Neural cell (in vitro differentiated cells): ENCODE measurements at regions not wholly inside any gene's neighbourhood (a gene's known extent, or its start where the extent isn't known, plus 50 kb on each side); places are given as distances from the start of the nearest gene placed in this dataset.

ENCODE experiments used
- EP300 ChIP-seq: fragments of 450-650 bp; conservative IDR thresholded peaks from 2 replicates; pipeline ENCODE4 v1.6.1; 2014; ENCODE audit warnings: antibody characterized with exemption, mild to moderate bottlenecking, moderate library complexity; ENCODE audit not compliant: poor library complexity, severe bottlenecking
- EZH2 ChIP-seq: fragments of 200-600, 300-800 bp; shearing (Covaris generic), sonication (generic); IDR thresholded peaks from 2 replicates; pipeline ENCODE4 v1.6.1; 2014; ENCODE audit warnings: antibody characterized with exemption, low read length, borderline replicate concordance, mild to moderate bottlenecking; ENCODE audit not compliant: insufficient read depth, poor library complexity, severe bottlenecking
- POLR2AphosphoS5 ChIP-seq: IDR thresholded peaks from 2 replicates; pipeline ENCODE4 v1.6.1; 2012
- RAD21 ChIP-seq: fragments of 450-650 bp; conservative IDR thresholded peaks from 2 replicates; pipeline ENCODE4 v1.6.1; 2014; ENCODE audit warnings: antibody characterized with exemption, mild to moderate bottlenecking, moderate library complexity
- TAF1 ChIP-seq: IDR thresholded peaks from 2 replicates; pipeline ENCODE4 v1.6.1; 2012; ENCODE audit warnings: low read depth
- TF ChIP-seq, protein P1 (sequence below): fragments of 450-650 bp; IDR thresholded peaks from 2 replicates; pipeline ENCODE4 v1.5.1; 2014; ENCODE audit warnings: antibody characterized with exemption, mild to moderate bottlenecking, moderate library complexity; ENCODE audit not compliant: poor library complexity, severe bottlenecking
- TF ChIP-seq, protein P2 (sequence below): IDR thresholded peaks from 2 replicates; pipeline ENCODE4 v1.6.1; 2012; ENCODE audit warnings: borderline replicate concordance

DNA sequence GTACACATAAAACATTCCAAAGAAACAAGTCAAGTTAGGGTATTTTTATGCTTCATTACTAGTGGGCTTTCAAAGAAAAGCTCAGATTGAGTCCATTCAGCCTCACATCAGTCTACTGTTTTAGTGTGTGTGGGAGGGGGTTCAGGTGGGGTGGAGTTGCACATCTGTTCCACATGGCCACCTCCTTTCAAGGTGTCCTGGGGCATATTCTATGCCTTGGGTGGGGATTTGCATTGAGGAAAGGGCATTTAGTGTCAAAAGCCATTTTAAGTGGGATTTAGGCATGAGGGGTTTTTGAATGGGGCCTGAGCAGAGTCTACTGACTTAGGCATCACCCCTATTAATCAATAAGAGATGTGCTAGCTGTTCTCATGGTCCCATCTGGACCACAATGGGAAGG is 983.1 kb downstream of the TLE4 start:
- TF ChIP-seq, protein P1, sequence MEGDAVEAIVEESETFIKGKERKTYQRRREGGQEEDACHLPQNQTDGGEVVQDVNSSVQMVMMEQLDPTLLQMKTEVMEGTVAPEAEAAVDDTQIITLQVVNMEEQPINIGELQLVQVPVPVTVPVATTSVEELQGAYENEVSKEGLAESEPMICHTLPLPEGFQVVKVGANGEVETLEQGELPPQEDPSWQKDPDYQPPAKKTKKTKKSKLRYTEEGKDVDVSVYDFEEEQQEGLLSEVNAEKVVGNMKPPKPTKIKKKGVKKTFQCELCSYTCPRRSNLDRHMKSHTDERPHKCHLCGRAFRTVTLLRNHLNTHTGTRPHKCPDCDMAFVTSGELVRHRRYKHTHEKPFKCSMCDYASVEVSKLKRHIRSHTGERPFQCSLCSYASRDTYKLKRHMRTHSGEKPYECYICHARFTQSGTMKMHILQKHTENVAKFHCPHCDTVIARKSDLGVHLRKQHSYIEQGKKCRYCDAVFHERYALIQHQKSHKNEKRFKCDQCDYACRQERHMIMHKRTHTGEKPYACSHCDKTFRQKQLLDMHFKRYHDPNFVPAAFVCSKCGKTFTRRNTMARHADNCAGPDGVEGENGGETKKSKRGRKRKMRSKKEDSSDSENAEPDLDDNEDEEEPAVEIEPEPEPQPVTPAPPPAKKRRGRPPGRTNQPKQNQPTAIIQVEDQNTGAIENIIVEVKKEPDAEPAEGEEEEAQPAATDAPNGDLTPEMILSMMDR = no peak
- TF ChIP-seq, protein P2, sequence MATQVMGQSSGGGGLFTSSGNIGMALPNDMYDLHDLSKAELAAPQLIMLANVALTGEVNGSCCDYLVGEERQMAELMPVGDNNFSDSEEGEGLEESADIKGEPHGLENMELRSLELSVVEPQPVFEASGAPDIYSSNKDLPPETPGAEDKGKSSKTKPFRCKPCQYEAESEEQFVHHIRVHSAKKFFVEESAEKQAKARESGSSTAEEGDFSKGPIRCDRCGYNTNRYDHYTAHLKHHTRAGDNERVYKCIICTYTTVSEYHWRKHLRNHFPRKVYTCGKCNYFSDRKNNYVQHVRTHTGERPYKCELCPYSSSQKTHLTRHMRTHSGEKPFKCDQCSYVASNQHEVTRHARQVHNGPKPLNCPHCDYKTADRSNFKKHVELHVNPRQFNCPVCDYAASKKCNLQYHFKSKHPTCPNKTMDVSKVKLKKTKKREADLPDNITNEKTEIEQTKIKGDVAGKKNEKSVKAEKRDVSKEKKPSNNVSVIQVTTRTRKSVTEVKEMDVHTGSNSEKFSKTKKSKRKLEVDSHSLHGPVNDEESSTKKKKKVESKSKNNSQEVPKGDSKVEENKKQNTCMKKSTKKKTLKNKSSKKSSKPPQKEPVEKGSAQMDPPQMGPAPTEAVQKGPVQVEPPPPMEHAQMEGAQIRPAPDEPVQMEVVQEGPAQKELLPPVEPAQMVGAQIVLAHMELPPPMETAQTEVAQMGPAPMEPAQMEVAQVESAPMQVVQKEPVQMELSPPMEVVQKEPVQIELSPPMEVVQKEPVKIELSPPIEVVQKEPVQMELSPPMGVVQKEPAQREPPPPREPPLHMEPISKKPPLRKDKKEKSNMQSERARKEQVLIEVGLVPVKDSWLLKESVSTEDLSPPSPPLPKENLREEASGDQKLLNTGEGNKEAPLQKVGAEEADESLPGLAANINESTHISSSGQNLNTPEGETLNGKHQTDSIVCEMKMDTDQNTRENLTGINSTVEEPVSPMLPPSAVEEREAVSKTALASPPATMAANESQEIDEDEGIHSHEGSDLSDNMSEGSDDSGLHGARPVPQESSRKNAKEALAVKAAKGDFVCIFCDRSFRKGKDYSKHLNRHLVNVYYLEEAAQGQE = no peak
- TF ChIP-seq EZH2 = no peak
- TF ChIP-seq POLR2AphosphoS5 = no peak
- no peak for TF ChIP-seq EP300
- no peak for TF ChIP-seq RAD21
- no peak for TF ChIP-seq TAF1
